ENCODE measurements at regions not wholly inside any gene's neighbourhood (a gene's known extent, or its start where the extent isn't known, plus 50 kb on each side); places are given as distances from the start of the nearest gene placed in this dataset.

GRCh38 chr3:164673738-164674137, 404.6 kb downstream of the SI start:
- no peak for TF ChIP-seq POLR2A (IDR thresholded peaks at IDR 0.05; ENCODE audit: borderline replicate concordance, extremely low read depth, insufficient read depth, insufficient read length)
- no peak for TF ChIP-seq FOSL1 (IDR thresholded peaks at IDR 0.05; ENCODE audit: low read depth)
- no peak for TF ChIP-seq SIN3A (IDR thresholded peaks at IDR 0.05; ENCODE audit: low read depth)
- TF ChIP-seq, protein P1, sequence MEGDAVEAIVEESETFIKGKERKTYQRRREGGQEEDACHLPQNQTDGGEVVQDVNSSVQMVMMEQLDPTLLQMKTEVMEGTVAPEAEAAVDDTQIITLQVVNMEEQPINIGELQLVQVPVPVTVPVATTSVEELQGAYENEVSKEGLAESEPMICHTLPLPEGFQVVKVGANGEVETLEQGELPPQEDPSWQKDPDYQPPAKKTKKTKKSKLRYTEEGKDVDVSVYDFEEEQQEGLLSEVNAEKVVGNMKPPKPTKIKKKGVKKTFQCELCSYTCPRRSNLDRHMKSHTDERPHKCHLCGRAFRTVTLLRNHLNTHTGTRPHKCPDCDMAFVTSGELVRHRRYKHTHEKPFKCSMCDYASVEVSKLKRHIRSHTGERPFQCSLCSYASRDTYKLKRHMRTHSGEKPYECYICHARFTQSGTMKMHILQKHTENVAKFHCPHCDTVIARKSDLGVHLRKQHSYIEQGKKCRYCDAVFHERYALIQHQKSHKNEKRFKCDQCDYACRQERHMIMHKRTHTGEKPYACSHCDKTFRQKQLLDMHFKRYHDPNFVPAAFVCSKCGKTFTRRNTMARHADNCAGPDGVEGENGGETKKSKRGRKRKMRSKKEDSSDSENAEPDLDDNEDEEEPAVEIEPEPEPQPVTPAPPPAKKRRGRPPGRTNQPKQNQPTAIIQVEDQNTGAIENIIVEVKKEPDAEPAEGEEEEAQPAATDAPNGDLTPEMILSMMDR (IDR thresholded peaks at IDR 0.05 in 2 of 3, conservative IDR thresholded peaks at IDR 0.05 in 1 of 3; ENCODE audit: borderline replicate concordance in 1 of 3, insufficient read depth in 1 of 3, low read depth in 2 of 3, low read length in 2 of 3) = peak in 2 of 3 experiments; percentile 35 to 53; a peak in 2 of 6 replicates
- CTCF ChIA-PET = interaction anchor here (1.0 to 1.1 kb wide), 2 partner anchors 20 to 24 kb away, joined by 3 to 5 read pairs; no protein-coding TSS in a partner anchor
- H3K4me2 ChIP-seq (ENCODE audit: low read length) = no peak overlapping the region
- peak; percentile 53; the same call in 1 of the 2 replicates for ATAC-seq
- no peak for DNase-seq (ENCODE audit: low read depth, low spot score)
- no peaks in the 10 kb centered on the region for H3K4me1 ChIP-seq (ENCODE audit: control insufficient read depth in 1 of 2, insufficient read depth in 2 of 2, low read length in 2 of 2)
- H3K9me3 ChIP-seq (ENCODE audit: control insufficient read depth in 1 of 2, insufficient read depth in 1 of 2, low read depth in 1 of 2, low read length in 2 of 2) = no peaks in the 10 kb centered on the region
- no TSS peak for BruUV-seq (replicated peaks)
- no peaks in the 10 kb centered on the region for H3K9me2 ChIP-seq (ENCODE audit: insufficient read depth)
- H3K27ac ChIP-seq (ENCODE audit: low read depth, low read length) = no peak overlapping the region
- RAD21 ChIA-PET (ENCODE audit: low non-redundant PET in 1 of 2, low total read pairs in 2 of 2, uncharacterized antibody in 2 of 2, unreplicated experiment in 2 of 2) = no interaction called here
- no peak overlapping the region for H2AFZ ChIP-seq (ENCODE audit: low read depth, low read length, poor library complexity, severe bottlenecking)
- H3K36me3 ChIP-seq (ENCODE audit: control insufficient read depth in 1 of 2, insufficient read depth in 2 of 2, low read length in 2 of 2) = no peaks in the 10 kb centered on the region
- no peaks in the 10 kb centered on the region for H4K20me1 ChIP-seq (ENCODE audit: insufficient read depth)
- H3K4me3 ChIP-seq (replicated peaks in 1 of 2; ENCODE audit: low read depth in 1 of 2, low read length in 2 of 2) = no peak overlapping the region
- H3K9ac ChIP-seq (ENCODE audit: low read length) = no peak overlapping the region
- H3K27me3 ChIP-seq (ENCODE audit: insufficient read depth, low read length) = no peaks in the 10 kb centered on the region
- no peaks in the 10 kb centered on the region for H3K79me2 ChIP-seq (ENCODE audit: insufficient read depth, low read length)
- POLR2A ChIA-PET = no interaction called here
- intact Hi-C loops (cut with micrococcal nuclease) = no loop called here

DNA sequence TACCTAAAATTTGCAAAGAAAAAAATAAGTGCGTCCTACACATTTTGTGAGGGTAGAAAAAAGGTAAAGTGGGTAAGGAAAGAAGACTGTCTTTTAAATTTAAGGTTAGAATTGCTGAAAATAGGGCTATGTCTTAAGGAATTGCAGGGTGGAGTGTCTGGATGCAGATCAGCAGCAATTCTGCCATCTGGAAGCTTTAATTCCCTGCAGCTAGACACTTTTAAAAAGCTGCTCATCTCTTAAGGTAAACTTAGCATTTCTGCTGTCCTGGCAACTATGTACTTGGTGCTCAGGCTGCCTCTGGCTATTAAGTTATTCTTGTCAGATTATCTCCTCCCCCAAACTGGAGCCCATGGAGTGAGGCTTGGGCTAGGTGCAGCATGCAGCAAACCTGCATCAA, 420.2 kb downstream of the SI start:
- TF ChIP-seq RAD21 (IDR thresholded peaks at IDR 0.05; ENCODE audit: low read depth) (no peak), EZH2phosphoT487 (IDR thresholded peaks at IDR 0.05; ENCODE audit: borderline replicate concordance) (no peak)
- TF ChIP-seq, protein P1 (IDR thresholded peaks at IDR 0.05 in 2 of 3, conservative IDR thresholded peaks at IDR 0.05 in 1 of 3; ENCODE audit: borderline replicate concordance in 1 of 3, insufficient read depth in 1 of 3, low read depth in 2 of 3, low read length in 2 of 3) = no peak
- POLR2A ChIA-PET = no interaction called here
- Histone ChIP-seq H3K36me3 (ENCODE audit: control insufficient read depth in 1 of 2, insufficient read depth in 2 of 2, low read length in 2 of 2) (no peaks in the 10 kb centered on the region), H3K9me3 (ENCODE audit: control insufficient read depth in 1 of 2, insufficient read depth in 1 of 2, low read depth in 1 of 2, low read length in 2 of 2) (no peaks in the 10 kb centered on the region), H4K20me1 (ENCODE audit: insufficient read depth) (no peaks in the 10 kb centered on the region), H3K4me3 (replicated peaks in 1 of 2; ENCODE audit: low read depth in 1 of 2, low read length in 2 of 2) (no peak overlapping the region), H2AFZ (ENCODE audit: low read depth, low read length, poor library complexity, severe bottlenecking) (no peak overlapping the region), H3K4me2 (ENCODE audit: low read length) (no peak overlapping the region), H3K9ac (ENCODE audit: low read length) (no peak overlapping the region), H3K27me3 (ENCODE audit: insufficient read depth, low read length) (no peaks in the 10 kb centered on the region), H3K4me1 (ENCODE audit: control insufficient read depth in 1 of 2, insufficient read depth in 2 of 2, low read length in 2 of 2) (no peaks in the 10 kb centered on the region), H3K27ac (ENCODE audit: low read depth, low read length) (no peak overlapping the region), H3K79me2 (ENCODE audit: insufficient read depth, low read length) (no peaks in the 10 kb centered on the region), H3K9me2 (ENCODE audit: insufficient read depth) (no peaks in the 10 kb centered on the region)
- RAD21 ChIA-PET (ENCODE audit: low non-redundant PET in 1 of 2, low total read pairs in 2 of 2, uncharacterized antibody in 2 of 2, unreplicated experiment in 2 of 2) = no interaction called here
- CTCF ChIA-PET = no interaction called here
- no peak for DNase-seq (ENCODE audit: low read depth, low spot score)
- intact Hi-C loops (cut with micrococcal nuclease) = no loop called here
- no peak for ATAC-seq
- no TSS peak for BruUV-seq (replicated peaks)

All from HCT116 (cell line).